SK-N-SH (cell line): ENCODE measurements at regions not wholly inside any gene's neighbourhood (a gene's known extent, or its start where the extent isn't known, plus 50 kb on each side); places are given as distances from the start of the nearest gene placed in this dataset.

Source experiments
- CTCF ChIA-PET: fragments of 300-600, 350-600 bp; formaldehyde crosslinking; extraction: SDS; loops from one replicate; lab custom pipeline; 2021; lab: Yijun Ruan, JAX
- POLR2A ChIA-PET: fragments of 350-600 bp; sonication (Branson Sonifier 250); formaldehyde crosslinking; extraction: SDS; loops from one replicate; lab custom pipeline; 2020; ENCODE audit warnings: antibody characterized with exemption, inconsistent platforms; lab: Yijun Ruan, JAX
- DNase-seq: peaks from one replicate; pipeline ENCODE4 v3.0.0; 2012
- H2AFZ ChIP-seq: fragments of 200-600 bp; sonication (generic); 2 replicates; pipeline ENCODE4 v1.8.1; 2016; ENCODE audit warnings: antibody characterized with exemption, mild to moderate bottlenecking, low read depth
- H3F3A ChIP-seq: fragments of 200-600 bp; sonication (generic); replicated peaks from 2 replicates; pipeline ENCODE3; 2016; ENCODE audit warnings: antibody characterized with exemption, mild to moderate bottlenecking; ENCODE audit not compliant: insufficient read depth
- H3K27ac ChIP-seq, 2 experiments: fragments of 200-500 bp in 1 of 2; fragments of 200-600 bp in 1 of 2; sonication (Bioruptor generic) in 1 of 2; sonication (generic), shearing (Covaris generic) in 1 of 2; 2 replicates each; pipeline versions ENCODE4 v1.5.1 to v1.6.1; 2014 to 2016; ENCODE audit warnings: low read depth in 2 of 2, inconsistent platforms in 1 of 2, low read length in 1 of 2, mild to moderate bottlenecking in 1 of 2, mixed read lengths in 1 of 2
- H3K27me3 ChIP-seq: fragments of 200-600 bp; sonication (generic), shearing (Covaris generic); 2 replicates; pipeline ENCODE4 v1.6.1; 2016; ENCODE audit warnings: mixed run types; ENCODE audit not compliant: insufficient read depth
- H3K36me3 ChIP-seq, 2 experiments: fragments of 200-500 bp in 1 of 2; fragments of 200-600 bp in 1 of 2; sonication (Bioruptor generic) in 1 of 2; sonication (generic) in 1 of 2; replicated peaks in 1 of 2; 2 replicates each; pipeline versions ENCODE3 to v1.5.1; 2014 to 2016; ENCODE audit warnings: low read length in 1 of 2, mild to moderate bottlenecking in 1 of 2; ENCODE audit not compliant: insufficient read depth in 2 of 2, control insufficient read depth in 1 of 2
- H3K4me1 ChIP-seq, 2 experiments: fragments of 200-500 bp in 1 of 2; fragments of 200-600 bp in 1 of 2; sonication (Bioruptor generic) in 1 of 2; sonication (generic), shearing (Covaris generic) in 1 of 2; 2 replicates each; pipeline versions ENCODE4 v1.5.1 to v1.6.1; 2014 to 2016; ENCODE audit warnings: low read depth in 1 of 2, low read length in 1 of 2, mixed run types in 1 of 2; ENCODE audit not compliant: insufficient read depth in 2 of 2, control insufficient read depth in 1 of 2
- H3K4me2 ChIP-seq: fragments of 200-600 bp; sonication (generic), shearing (Covaris generic); 2 replicates; pipeline ENCODE4 v1.6.1; 2017; ENCODE audit warnings: mixed run types
- H3K4me3 ChIP-seq, 2 experiments: fragments of 200-500 bp in 1 of 2; fragments of 200-600 bp in 1 of 2; sonication (Bioruptor generic) in 1 of 2; sonication (generic), shearing (Covaris generic) in 1 of 2; 2 replicates each; pipeline versions ENCODE4 v1.5.1 to v1.8.1; 2014 to 2016; ENCODE audit warnings: low read depth in 2 of 2, inconsistent platforms in 1 of 2, low read length in 1 of 2, mild to moderate bottlenecking in 1 of 2, mixed read lengths in 1 of 2, moderate library complexity in 1 of 2
- H3K79me2 ChIP-seq: fragments of 200-600 bp; sonication (generic); 2 replicates; pipeline ENCODE4 v1.8.1; 2017; ENCODE audit warnings: mild to moderate bottlenecking; ENCODE audit not compliant: insufficient read depth
- H3K9ac ChIP-seq: fragments of 200-600 bp; sonication (generic); 2 replicates; pipeline ENCODE4 v1.6.1; 2017; ENCODE audit warnings: mixed run types
- H3K9me2 ChIP-seq: fragments of 200-600 bp; sonication (generic); 2 replicates; pipeline ENCODE4 v1.6.1; 2017; ENCODE audit warnings: mixed run types
- H3K9me3 ChIP-seq: fragments of 200-600 bp; sonication (generic); 2 replicates; pipeline ENCODE4 v1.6.1; 2017; ENCODE audit warnings: mixed run types, mild to moderate bottlenecking, moderate library complexity
- H4K20me1 ChIP-seq: fragments of 200-600 bp; sonication (generic); 2 replicates; pipeline ENCODE4 v1.6.1; 2017; ENCODE audit warnings: mild to moderate bottlenecking, mixed run types; ENCODE audit not compliant: insufficient read depth
- CHD2 ChIP-seq: fragments of 150-350 bp; IDR thresholded peaks from 2 replicates; pipeline ENCODE4 v1.6.1; 2018; ENCODE audit warnings: low read length; ENCODE audit not compliant: partially characterized antibody
- FOSL2 ChIP-seq: IDR thresholded peaks from 2 replicates; pipeline ENCODE4 v1.4.0; 2012; ENCODE audit warnings: low read depth, mild to moderate bottlenecking, moderate library complexity, borderline replicate concordance
- FOXJ3 ChIP-seq: sonication (generic); formaldehyde crosslinking; IDR thresholded peaks from 2 replicates; pipeline ENCODE4 v1.5.1; 2020; ENCODE audit warnings: mild to moderate bottlenecking, missing genetic modification reagents
- GATA2 ChIP-seq: sonication (generic); formaldehyde crosslinking; IDR thresholded peaks from 2 replicates; pipeline ENCODE4 v1.5.0; 2020; ENCODE audit warnings: mild to moderate bottlenecking, missing genetic modification reagents
- MEF2A ChIP-seq: IDR thresholded peaks from 2 replicates; pipeline ENCODE4 v1.4.0; 2012; ENCODE audit warnings: low read depth, borderline replicate concordance
- MXI1 ChIP-seq: IDR thresholded peaks from 2 replicates; pipeline ENCODE4 v1.6.1; 2012; ENCODE audit warnings: mild to moderate bottlenecking, low read depth, low read length, improper control_type of control experiment
- POLR2AphosphoS5 ChIP-seq: IDR thresholded peaks from 2 replicates; pipeline ENCODE4 v1.6.1; 2012; ENCODE audit warnings: low read depth, low read length
- RAD21 ChIP-seq: IDR thresholded peaks from 2 replicates; pipeline ENCODE4 v1.6.1; 2012; ENCODE audit warnings: mild to moderate bottlenecking, low read length
- RFX5 ChIP-seq: IDR thresholded peaks from 2 replicates; pipeline ENCODE4 v1.6.1; 2012; ENCODE audit warnings: mild to moderate bottlenecking, improper control_type of control experiment, low read length
- RXRA ChIP-seq: IDR thresholded peaks from 2 replicates; pipeline ENCODE4 v1.4.0; 2012; ENCODE audit warnings: low read depth, mild to moderate bottlenecking, borderline replicate concordance
- SMC3 ChIP-seq: IDR thresholded peaks from 2 replicates; pipeline ENCODE4 v1.6.1; 2012; ENCODE audit warnings: low read depth, low read length, improper control_type of control experiment
- TEAD4 ChIP-seq: IDR thresholded peaks from 2 replicates; pipeline ENCODE4 v1.4.0; 2012; ENCODE audit warnings: mild to moderate bottlenecking, borderline replicate concordance; ENCODE audit not compliant: insufficient read depth
- YY1 ChIP-seq: IDR thresholded peaks from 2 replicates; pipeline ENCODE4 v1.4.0; 2012; ENCODE audit warnings: low read depth, mild to moderate bottlenecking
- WGBS: methylation state at CpG from one replicate; pipeline ENCODE4 v1.1.6; 2017; ENCODE audit warnings: low lambda C conversion rate; 5-methylcytosine and 5-hydroxymethylcytosine counted together
- TF ChIP-seq, protein P1 (sequence below): IDR thresholded peaks from 2 replicates; pipeline ENCODE4 v1.4.0; 2012; ENCODE audit warnings: low read depth
- TF ChIP-seq, protein P2 (sequence below): IDR thresholded peaks from 2 replicates; pipeline ENCODE4; 2012
- TF ChIP-seq, protein P3 (sequence below): IDR thresholded peaks from 2 replicates; pipeline ENCODE4 v1.6.1; 2012; ENCODE audit warnings: mild to moderate bottlenecking, low read depth, low read length, moderate library complexity

DNA sequence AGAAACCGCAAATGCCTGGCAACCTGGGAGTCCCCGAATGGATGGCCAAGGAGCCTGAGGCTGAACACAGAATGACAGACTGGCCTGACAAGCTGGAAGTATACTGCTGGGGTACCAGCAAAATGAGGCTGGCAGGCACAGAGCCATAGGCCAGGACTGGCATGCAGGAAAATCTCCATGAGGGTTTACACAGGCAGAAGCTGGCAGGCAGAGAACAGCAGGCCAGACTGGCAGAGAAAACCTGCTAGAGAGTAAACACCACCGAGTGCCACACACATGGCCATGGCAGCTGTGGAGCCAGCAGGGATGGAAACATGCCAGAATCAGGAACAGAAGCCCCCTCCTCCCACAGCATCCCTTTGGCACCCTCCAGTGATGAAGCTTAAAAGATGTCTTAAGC, 63.4 kb downstream of the CRPPA start:
- H3K4me2 ChIP-seq: no peak overlapping the region
- no peak overlapping the region for H2AFZ ChIP-seq
- no peaks in the 10 kb centered on the region for H3K9me2 ChIP-seq
- TF ChIP-seq, protein P1, sequence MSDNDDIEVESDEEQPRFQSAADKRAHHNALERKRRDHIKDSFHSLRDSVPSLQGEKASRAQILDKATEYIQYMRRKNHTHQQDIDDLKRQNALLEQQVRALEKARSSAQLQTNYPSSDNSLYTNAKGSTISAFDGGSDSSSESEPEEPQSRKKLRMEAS: no peak
- TF ChIP-seq, protein P2, sequence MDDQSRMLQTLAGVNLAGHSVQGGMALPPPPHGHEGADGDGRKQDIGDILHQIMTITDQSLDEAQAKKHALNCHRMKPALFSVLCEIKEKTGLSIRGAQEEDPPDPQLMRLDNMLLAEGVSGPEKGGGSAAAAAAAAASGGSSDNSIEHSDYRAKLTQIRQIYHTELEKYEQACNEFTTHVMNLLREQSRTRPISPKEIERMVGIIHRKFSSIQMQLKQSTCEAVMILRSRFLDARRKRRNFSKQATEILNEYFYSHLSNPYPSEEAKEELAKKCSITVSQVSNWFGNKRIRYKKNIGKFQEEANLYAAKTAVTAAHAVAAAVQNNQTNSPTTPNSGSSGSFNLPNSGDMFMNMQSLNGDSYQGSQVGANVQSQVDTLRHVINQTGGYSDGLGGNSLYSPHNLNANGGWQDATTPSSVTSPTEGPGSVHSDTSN: no peak
- 0 out of 2 replicates have a peak, but pooled peaks have one; percentile 14 for TF ChIP-seq GATA2 (CRISPR knock-in tag)
- TF ChIP-seq SMC3: peak; percentile 30; the same call in 1 of the 2 replicates
- peak; percentile 65 for TF ChIP-seq CHD2
- no peak for TF ChIP-seq RXRA
- peak; percentile 73 for TF ChIP-seq RAD21
- TF ChIP-seq, protein P3, sequence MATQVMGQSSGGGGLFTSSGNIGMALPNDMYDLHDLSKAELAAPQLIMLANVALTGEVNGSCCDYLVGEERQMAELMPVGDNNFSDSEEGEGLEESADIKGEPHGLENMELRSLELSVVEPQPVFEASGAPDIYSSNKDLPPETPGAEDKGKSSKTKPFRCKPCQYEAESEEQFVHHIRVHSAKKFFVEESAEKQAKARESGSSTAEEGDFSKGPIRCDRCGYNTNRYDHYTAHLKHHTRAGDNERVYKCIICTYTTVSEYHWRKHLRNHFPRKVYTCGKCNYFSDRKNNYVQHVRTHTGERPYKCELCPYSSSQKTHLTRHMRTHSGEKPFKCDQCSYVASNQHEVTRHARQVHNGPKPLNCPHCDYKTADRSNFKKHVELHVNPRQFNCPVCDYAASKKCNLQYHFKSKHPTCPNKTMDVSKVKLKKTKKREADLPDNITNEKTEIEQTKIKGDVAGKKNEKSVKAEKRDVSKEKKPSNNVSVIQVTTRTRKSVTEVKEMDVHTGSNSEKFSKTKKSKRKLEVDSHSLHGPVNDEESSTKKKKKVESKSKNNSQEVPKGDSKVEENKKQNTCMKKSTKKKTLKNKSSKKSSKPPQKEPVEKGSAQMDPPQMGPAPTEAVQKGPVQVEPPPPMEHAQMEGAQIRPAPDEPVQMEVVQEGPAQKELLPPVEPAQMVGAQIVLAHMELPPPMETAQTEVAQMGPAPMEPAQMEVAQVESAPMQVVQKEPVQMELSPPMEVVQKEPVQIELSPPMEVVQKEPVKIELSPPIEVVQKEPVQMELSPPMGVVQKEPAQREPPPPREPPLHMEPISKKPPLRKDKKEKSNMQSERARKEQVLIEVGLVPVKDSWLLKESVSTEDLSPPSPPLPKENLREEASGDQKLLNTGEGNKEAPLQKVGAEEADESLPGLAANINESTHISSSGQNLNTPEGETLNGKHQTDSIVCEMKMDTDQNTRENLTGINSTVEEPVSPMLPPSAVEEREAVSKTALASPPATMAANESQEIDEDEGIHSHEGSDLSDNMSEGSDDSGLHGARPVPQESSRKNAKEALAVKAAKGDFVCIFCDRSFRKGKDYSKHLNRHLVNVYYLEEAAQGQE: no peak
- TF ChIP-seq MEF2A: no peak
- TF ChIP-seq FOXJ3 (CRISPR knock-in tag): peak; percentile 81; the same call in 1 of the 2 replicates
- peak; percentile 84 for TF ChIP-seq MXI1
- no peak for TF ChIP-seq RFX5
- H3K27ac ChIP-seq: peak overlapping the region in 1 of 2 experiments; percentile 76; a peak in 2 of 4 replicates
- no peak overlapping the region for H3K9ac ChIP-seq
- 19% methylated on average over 3 of the region's 3 CpGs for WGBS
- peak; percentile 62 for DNase-seq
- CTCF ChIA-PET: interaction anchor here (0.6 to 3.3 kb wide), 15 partner anchors 10 to 560 kb away, joined by 3 to 25 read pairs (median 3); no protein-coding TSS in a partner anchor
- POLR2A ChIA-PET: interaction anchor here (1.1 kb wide), 1 partner anchor 62 kb away, joined by 3 read pairs; no protein-coding TSS in a partner anchor
- H3K36me3 ChIP-seq: no peaks in the 10 kb centered on the region
- no peaks in the 10 kb centered on the region for H3K9me3 ChIP-seq
- no peaks in the 10 kb centered on the region for H3K27me3 ChIP-seq
- peaks cover 0 to 21% of the 10 kb centered on the region in 2 experiments; a peak in 2 of 4 replicates for H3K4me1 ChIP-seq
- H4K20me1 ChIP-seq: no peaks in the 10 kb centered on the region
- no peaks in the 10 kb centered on the region for H3F3A ChIP-seq
- H3K79me2 ChIP-seq: no peaks in the 10 kb centered on the region
- no peak overlapping the region for H3K4me3 ChIP-seq

DNA sequence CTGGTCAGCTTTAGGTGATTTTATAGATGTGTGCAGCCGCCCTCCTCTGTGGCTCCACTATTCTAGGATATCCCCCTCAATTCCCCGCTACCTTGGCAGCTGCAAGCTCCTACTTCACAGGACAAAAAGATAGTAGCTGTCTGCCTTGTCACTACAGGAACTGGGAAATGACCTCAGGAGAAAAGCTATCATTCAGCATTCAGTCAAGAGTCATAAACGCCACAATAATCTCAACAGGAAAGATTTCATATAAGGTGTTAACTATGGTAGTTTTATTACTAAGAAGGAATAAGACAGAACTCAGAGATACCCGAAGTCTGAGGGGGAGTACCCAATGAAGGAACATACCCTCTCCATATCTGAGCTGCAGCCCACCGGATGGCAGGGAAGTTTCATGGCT, 63.9 kb downstream of the CRPPA start:
- no peak for DNase-seq
- H3F3A ChIP-seq: no peaks in the 10 kb centered on the region
- H3K36me3 ChIP-seq: no peaks in the 10 kb centered on the region
- no peaks in the 10 kb centered on the region for H3K79me2 ChIP-seq
- H3K9ac ChIP-seq: no peak overlapping the region
- no peaks in the 10 kb centered on the region for H3K27me3 ChIP-seq
- H3K9me3 ChIP-seq: no peaks in the 10 kb centered on the region
- 51% methylated on average over 5 of the region's 5 CpGs for whole genome bisulfite sequencing
- ChIA-PET CTCF (interaction anchor here (0.7 to 3.3 kb wide), 11 partner anchors 9 to 560 kb away, joined by 3 to 25 read pairs (median 3); no protein-coding TSS in a partner anchor), POLR2A (interaction anchor here (1.1 kb wide), 1 partner anchor 63 kb away, joined by 3 read pairs; no protein-coding TSS in a partner anchor)
- no peak for TF ChIP-seq FOXJ3 (CRISPR knock-in tag)
- TF ChIP-seq FOSL2: no peak
- TF ChIP-seq, protein P3: no peak
- TF ChIP-seq GATA2 (CRISPR knock-in tag): no peak
- TF ChIP-seq SMC3: no peak
- TF ChIP-seq POLR2AphosphoS5: no peak
- no peak for TF ChIP-seq YY1
- TF ChIP-seq MEF2A: no peak
- TF ChIP-seq TEAD4: no peak
- H3K4me1 ChIP-seq: peaks cover 0 to 21% of the 10 kb centered on the region in 2 experiments; a peak in 2 of 4 replicates
- no peak overlapping the region for H3K4me3 ChIP-seq
- H3K9me2 ChIP-seq: no peaks in the 10 kb centered on the region
- peak overlapping the region in 1 of 2 experiments; percentile 76; a peak in 2 of 4 replicates for H3K27ac ChIP-seq
- no peak overlapping the region for H2AFZ ChIP-seq
- H3K4me2 ChIP-seq: no peak overlapping the region
- H4K20me1 ChIP-seq: no peaks in the 10 kb centered on the region
